ENCODE measurements at regions not wholly inside any gene's neighbourhood (a gene's known extent, or its start where the extent isn't known, plus 50 kb on each side); places are given as distances from the start of the nearest gene placed in this dataset.

- TF ChIP-seq RAD21 (IDR thresholded peaks at IDR 0.05; ENCODE audit: low read length) (no peak), MAZ (IDR thresholded peaks at IDR 0.05; ENCODE audit: borderline replicate concordance, low read depth, low read length) (no peak), FOS (IDR thresholded peaks at IDR 0.05; ENCODE audit: low read depth, low read length) (no peak), POLR2A (IDR thresholded peaks at IDR 0.05; ENCODE audit: low read depth, low read length) (no peak), MXI1 (IDR thresholded peaks at IDR 0.05; ENCODE audit: borderline replicate concordance, low read depth, low read length) (no peak)
- TF ChIP-seq, protein P1, sequence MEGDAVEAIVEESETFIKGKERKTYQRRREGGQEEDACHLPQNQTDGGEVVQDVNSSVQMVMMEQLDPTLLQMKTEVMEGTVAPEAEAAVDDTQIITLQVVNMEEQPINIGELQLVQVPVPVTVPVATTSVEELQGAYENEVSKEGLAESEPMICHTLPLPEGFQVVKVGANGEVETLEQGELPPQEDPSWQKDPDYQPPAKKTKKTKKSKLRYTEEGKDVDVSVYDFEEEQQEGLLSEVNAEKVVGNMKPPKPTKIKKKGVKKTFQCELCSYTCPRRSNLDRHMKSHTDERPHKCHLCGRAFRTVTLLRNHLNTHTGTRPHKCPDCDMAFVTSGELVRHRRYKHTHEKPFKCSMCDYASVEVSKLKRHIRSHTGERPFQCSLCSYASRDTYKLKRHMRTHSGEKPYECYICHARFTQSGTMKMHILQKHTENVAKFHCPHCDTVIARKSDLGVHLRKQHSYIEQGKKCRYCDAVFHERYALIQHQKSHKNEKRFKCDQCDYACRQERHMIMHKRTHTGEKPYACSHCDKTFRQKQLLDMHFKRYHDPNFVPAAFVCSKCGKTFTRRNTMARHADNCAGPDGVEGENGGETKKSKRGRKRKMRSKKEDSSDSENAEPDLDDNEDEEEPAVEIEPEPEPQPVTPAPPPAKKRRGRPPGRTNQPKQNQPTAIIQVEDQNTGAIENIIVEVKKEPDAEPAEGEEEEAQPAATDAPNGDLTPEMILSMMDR (conservative IDR thresholded peaks at IDR 0.05; ENCODE audit: low read depth, low read length): no peak
These were observed 222.6 kb downstream of the LRRC3B start for GRCh38 chr3:26845194-26845593.

Measured in IMR-90 (cell line).